Type B pancreatic cell (in vitro differentiated cells): ENCODE measurements at regions not wholly inside any gene's neighbourhood (a gene's known extent, or its start where the extent isn't known, plus 50 kb on each side); places are given as distances from the start of the nearest gene placed in this dataset.

Experiments used
- DNase-seq: peaks from one replicate; pipeline ENCODE4 v3.0.0; 2021; ENCODE audit warnings: mixed read lengths; ENCODE audit not compliant: unreplicated experiment; ENCODE audit errors: extremely low spot score
- H3K27ac Mint-ChIP-seq: 2 replicates; pipeline ENCODE4 v1.8.0; 2021; ENCODE audit warnings: mild to moderate bottlenecking, mixed read lengths
- H3K27me3 Mint-ChIP-seq: 2 replicates; pipeline ENCODE4 v1.8.0; 2021; ENCODE audit warnings: mixed read lengths
- H3K36me3 Mint-ChIP-seq: 2 replicates; pipeline ENCODE4 v1.8.0; 2021; ENCODE audit warnings: mixed read lengths
- H3K4me1 Mint-ChIP-seq: one replicate; pipeline ENCODE4 v1.8.0; 2021; ENCODE audit warnings: mixed read lengths; ENCODE audit not compliant: unreplicated experiment
- H3K4me3 Mint-ChIP-seq: 2 replicates; pipeline ENCODE4 v1.8.0; 2021; ENCODE audit warnings: mild to moderate bottlenecking, mixed read lengths
- H3K9me3 Mint-ChIP-seq: 2 replicates; pipeline ENCODE4 v1.8.0; 2021; ENCODE audit warnings: mixed read lengths
- TF ChIP-seq, protein P1 (sequence below): fragments of 200-600 bp; sonication (generic); conservative IDR thresholded peaks from 2 replicates; pipeline ENCODE4 v1.5.0; 2021; ENCODE audit warnings: antibody characterized with exemption, mild to moderate bottlenecking

DNA sequence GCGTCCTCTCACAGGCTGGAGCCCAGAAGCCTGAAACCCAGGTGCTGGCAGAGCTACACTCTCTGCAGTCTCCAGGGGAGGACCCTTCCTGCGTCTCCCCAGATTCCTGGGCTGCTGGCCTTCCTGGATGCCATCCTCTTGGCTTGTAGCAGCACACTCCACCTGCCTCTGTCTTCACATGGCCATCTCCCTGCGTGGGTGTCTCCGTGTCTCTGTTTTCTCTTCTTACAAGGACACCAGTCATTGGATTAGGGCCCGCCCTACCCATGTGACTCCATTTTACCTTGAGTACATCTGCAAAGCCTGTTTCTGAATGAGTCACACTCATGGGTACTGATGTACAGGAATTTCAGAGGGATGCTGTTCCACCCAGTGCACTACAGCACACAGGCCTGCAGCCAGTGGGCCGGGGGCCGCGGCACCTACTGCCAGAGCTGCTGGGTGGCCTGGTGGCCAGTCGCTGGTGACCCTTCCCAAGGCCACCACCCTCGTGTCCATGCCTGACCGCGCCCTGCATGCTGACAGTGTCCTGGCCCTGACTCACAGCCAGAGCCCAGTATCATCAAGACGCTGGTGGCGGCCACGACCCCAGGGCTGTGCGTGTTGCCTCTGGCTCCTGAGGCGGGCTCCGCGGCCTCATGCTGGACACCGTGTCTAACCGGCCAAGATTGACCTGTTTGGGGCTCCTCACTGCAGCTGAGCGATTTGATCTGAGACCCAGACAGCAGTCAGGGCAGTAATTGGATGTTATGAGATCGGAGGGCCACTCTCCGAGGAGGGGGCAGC, 63.6 kb upstream of the NKX1-1 start:
- TF ChIP-seq, protein P1, sequence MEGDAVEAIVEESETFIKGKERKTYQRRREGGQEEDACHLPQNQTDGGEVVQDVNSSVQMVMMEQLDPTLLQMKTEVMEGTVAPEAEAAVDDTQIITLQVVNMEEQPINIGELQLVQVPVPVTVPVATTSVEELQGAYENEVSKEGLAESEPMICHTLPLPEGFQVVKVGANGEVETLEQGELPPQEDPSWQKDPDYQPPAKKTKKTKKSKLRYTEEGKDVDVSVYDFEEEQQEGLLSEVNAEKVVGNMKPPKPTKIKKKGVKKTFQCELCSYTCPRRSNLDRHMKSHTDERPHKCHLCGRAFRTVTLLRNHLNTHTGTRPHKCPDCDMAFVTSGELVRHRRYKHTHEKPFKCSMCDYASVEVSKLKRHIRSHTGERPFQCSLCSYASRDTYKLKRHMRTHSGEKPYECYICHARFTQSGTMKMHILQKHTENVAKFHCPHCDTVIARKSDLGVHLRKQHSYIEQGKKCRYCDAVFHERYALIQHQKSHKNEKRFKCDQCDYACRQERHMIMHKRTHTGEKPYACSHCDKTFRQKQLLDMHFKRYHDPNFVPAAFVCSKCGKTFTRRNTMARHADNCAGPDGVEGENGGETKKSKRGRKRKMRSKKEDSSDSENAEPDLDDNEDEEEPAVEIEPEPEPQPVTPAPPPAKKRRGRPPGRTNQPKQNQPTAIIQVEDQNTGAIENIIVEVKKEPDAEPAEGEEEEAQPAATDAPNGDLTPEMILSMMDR, result no peak
- Mint-ChIP-seq H3K4me1 (no peaks in the 10 kb centered on the region), H3K27ac (no peak overlapping the region), H3K4me3 (no peak overlapping the region), H3K9me3 (peaks cover 13% of the 10 kb centered on the region), H3K36me3 (no peaks in the 10 kb centered on the region), H3K27me3 (peaks cover 3% of the 10 kb centered on the region)
- no peak for DNase-seq

DNA sequence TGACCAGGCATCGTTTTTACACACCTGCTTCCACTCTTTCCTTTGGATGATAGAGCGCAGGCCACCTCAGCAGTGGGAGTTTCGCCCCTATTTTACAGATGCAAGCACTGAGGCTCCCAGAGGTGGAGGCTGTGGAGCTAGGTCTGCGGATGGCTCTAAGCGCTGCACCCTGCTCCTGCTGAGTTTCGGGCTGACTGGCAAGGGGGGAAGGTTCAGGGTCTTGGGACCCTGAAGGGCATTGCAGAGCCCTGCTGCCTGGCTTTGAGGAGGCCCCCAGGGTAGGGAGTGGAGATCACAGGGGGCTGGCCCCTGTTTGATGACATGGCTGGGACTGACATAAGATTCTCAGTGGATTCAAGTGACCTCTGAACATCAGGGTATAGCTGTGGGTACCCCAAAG, 62.8 kb upstream of the NKX1-1 start:
- peaks cover 13% of the 10 kb centered on the region for H3K9me3 Mint-ChIP-seq
- no peaks in the 10 kb centered on the region for H3K4me1 Mint-ChIP-seq
- H3K36me3 Mint-ChIP-seq, result no peaks in the 10 kb centered on the region
- no peaks in the 10 kb centered on the region for H3K27me3 Mint-ChIP-seq
- H3K27ac Mint-ChIP-seq, result no peak overlapping the region
- TF ChIP-seq, protein P1, result no peak
- DNase-seq, result no peak
- H3K4me3 Mint-ChIP-seq, result no peak overlapping the region

DNA sequence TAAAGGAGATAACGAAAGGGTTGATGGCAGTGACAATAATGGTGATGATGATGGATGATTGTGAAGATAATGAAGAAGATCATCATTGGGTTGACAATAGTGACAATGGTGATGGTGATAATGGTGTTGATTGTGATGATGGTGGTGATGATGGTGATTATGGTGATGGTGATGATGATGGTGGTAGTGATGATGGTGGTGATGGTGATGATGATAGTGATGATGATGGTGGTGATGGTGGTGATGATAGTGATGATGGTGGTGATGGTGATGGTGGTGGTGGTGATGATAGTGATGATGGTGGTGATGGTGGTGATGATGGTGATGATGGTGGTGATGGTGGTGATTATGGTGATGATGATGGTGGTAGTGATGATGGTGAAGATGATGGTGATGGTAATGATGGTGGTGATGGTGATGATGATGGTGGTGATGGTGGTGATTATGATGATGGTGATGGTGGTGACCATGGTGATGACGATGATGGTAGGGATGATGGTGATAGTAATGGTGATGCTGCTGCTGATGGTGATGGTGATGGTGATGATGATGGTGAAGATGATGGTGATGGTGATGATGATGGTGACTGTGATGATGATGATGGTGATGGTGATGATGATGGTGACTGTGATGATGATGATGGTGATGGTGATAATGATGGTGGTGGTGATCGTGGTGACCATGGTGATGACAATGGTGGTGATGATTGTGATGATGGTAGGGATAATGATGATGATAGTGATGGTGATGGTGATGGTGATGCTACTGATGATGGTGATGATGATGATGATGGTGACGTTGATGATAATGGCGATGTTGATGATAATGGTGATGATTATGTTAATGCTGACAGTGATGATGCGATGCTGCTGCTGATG, 61.6 kb upstream of the NKX1-1 start:
- Mint-ChIP-seq H3K4me3 (no peak overlapping the region), H3K4me1 (peaks cover 4% of the 10 kb centered on the region), H3K27ac (no peak overlapping the region), H3K9me3 (peaks cover 13% of the 10 kb centered on the region), H3K27me3 (peaks cover 3% of the 10 kb centered on the region), H3K36me3 (no peaks in the 10 kb centered on the region)
- DNase-seq, result no peak
- TF ChIP-seq, protein P1, result no peak

DNA sequence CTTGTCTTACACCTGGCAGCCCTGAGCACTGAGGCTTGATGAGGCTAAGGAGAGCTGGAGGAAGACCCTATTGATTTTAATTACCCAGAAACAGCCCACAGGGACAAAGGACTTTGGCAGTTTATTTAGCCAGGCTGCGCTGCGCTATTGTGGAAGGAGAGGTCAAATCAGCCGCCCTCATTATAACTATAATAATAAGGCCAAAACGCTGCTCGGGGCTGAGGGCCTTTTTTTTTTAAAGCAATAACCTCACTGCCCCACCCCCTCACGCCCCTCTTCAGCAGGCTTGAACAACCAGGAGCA, 60.6 kb upstream of the NKX1-1 start:
- Mint-ChIP-seq H3K27ac (no peak overlapping the region), H3K27me3 (peaks cover 7% of the 10 kb centered on the region), H3K4me3 (no peak overlapping the region), H3K4me1 (peaks cover 9% of the 10 kb centered on the region), H3K9me3 (peaks cover 13% of the 10 kb centered on the region), H3K36me3 (no peaks in the 10 kb centered on the region)
- DNase-seq, result no peak
- TF ChIP-seq, protein P1, result no peak

DNA sequence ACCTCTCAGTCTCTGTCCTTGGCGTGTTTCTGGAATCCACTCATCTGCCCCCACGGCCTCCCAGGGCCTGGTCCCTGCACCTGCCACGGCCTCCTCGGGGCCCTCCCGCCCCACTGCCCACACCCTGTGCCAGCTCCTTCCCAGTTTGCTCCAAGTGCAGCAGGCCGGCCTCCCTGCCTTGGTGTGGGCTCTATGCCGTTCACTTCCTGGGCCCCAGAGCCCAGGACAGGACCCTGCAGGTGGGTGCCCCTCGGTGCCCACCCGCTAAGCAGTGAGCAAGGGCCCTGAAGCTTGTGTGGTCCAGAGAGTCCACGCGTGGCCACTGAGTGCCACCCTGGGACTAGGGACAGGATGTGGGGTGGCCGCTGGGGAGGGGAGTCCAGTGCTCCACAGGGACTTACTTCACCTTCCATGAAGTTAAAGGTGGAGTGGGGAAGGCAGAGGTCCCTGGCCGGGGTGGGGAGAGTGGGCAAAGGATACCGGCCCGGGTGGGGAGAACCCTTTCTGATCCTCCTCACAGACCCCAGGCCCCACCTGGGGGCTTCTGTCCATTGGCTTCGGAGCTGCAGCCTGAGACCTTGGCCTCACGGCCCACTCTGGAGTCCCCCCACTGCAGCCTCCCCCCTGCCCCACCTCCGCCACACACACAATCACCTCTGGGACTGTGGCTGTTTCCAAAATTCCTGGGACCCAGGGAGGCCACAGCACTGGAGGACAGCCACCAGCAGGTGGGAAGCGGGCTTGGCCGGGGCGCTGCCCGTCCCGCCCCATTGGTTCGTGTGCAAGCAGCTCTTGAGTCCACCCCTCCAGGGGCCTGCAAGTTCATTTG, 60.0 kb upstream of the NKX1-1 start:
- Mint-ChIP-seq H3K9me3 (peaks cover 13% of the 10 kb centered on the region), H3K4me3 (no peak overlapping the region), H3K36me3 (no peaks in the 10 kb centered on the region), H3K27me3 (peaks cover 12% of the 10 kb centered on the region), H3K27ac (no peak overlapping the region), H3K4me1 (peaks cover 14% of the 10 kb centered on the region)
- DNase-seq, result peak; percentile 62
- TF ChIP-seq, protein P1, result no peak
